Naive thymus-derived CD8-positive, alpha-beta T cell (primary cell): ENCODE measurements at regions not wholly inside any gene's neighbourhood (a gene's known extent, or its start where the extent isn't known, plus 50 kb on each side); places are given as distances from the start of the nearest gene placed in this dataset.
"Not testable (repeated sequence)": the region's sequence is repeated elsewhere in the genome, so short reads cannot be mapped to it uniquely, and the experiment has no call there.

Experiments used
- ATAC-seq, 2 donors: fragments of 150-1000 bp; cut with Tn5 transposase in 1 of 2; sonication (Bioruptor Pico), chemical (Tn5 transposase) in 1 of 2; 1 replicate in 1 of 2; 2 replicates in 1 of 2; pipeline ENCODE4 v1.10.0; 2021; ENCODE audit warnings: mild to moderate bottlenecking in 2 of 2, moderate library complexity in 2 of 2
- POLR2A ChIA-PET: fragments of 350-600 bp; sonication (Branson Sonifier 250); formaldehyde crosslinking; loops from one replicate; lab custom pipeline; 2021; ENCODE audit warnings: antibody characterized with exemption; lab: Charles Lee
- DNase-seq, 10 donors: peaks; one replicate each; pipeline versions ENCODE4 v3.0.0 to v3.0.0-alpha.2; 2020 to 2022
- H3K27ac Mint-ChIP-seq, 10 donors: one replicate each; pipeline ENCODE4 v1.8.0; 2020 to 2022; ENCODE audit warnings: mild to moderate bottlenecking in 10 of 10, mixed read lengths in 10 of 10, moderate library complexity in 4 of 10, inconsistent platforms in 1 of 10
- H3K27me3 Mint-ChIP-seq, 5 donors: one replicate each; pipeline ENCODE4 v1.8.0; 2021 to 2022; ENCODE audit warnings: mixed read lengths in 5 of 5
- H3K36me3 Mint-ChIP-seq, 3 donors: one replicate each; pipeline ENCODE4 v1.8.0; 2020 to 2022; ENCODE audit warnings: mixed read lengths in 3 of 3, mild to moderate bottlenecking in 2 of 3, inconsistent platforms in 1 of 3
- H3K4me1 Mint-ChIP-seq, 4 donors: one replicate each; pipeline ENCODE4 v1.8.0; 2021 to 2022; ENCODE audit warnings: mixed read lengths in 4 of 4
- H3K4me3 Mint-ChIP-seq, 10 donors: one replicate each; pipeline ENCODE4 v1.8.0; 2020 to 2022; ENCODE audit warnings: mild to moderate bottlenecking in 10 of 10, mixed read lengths in 10 of 10, moderate library complexity in 6 of 10, inconsistent platforms in 1 of 10
- H3K9me3 Mint-ChIP-seq, 9 donors: one replicate each; pipeline ENCODE4 v1.8.0; 2020 to 2022; ENCODE audit warnings: mixed read lengths in 9 of 9, mild to moderate bottlenecking in 3 of 9, inconsistent platforms in 1 of 9, moderate library complexity in 1 of 9

- POLR2A ChIA-PET = not testable (repeated sequence)
These were observed 110.1 kb downstream of the LAT start for GRCh38 chr16:29094729-29095624.

DNA sequence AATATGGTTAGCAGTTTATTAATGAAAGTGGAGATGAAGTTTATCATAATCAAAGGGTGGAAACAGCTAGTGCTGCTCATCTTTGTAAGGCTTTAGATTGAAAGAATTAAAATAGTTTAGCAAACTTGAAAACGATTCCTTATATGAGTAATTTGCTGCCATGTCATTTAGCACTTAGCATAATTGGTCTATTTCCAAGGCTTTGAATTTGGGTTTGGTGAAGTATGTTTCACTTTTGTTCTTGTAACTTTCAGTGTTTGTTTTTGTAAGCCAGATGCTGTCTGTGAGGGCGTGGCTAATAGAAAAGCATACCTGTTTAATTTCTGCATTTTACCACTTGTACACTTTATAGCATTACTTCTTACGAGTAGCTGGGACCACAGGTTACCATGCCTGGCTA is 109.5 kb downstream of the LAT start:
- DNase-seq = peak in 1 of 10 donors; percentile 17
- H3K4me1 Mint-ChIP-seq, ATAC-seq, H3K27me3 Mint-ChIP-seq, H3K4me3 Mint-ChIP-seq, H3K9me3 Mint-ChIP-seq, POLR2A ChIA-PET: not testable (repeated sequence)
- Mint-ChIP-seq H3K27ac (peak overlapping the region in 2 of 10 donors; percentile 49 to 56), H3K36me3 (peaks cover 0 to 19% (median 2%) of the 10 kb centered on the region in 3 donors)

More at GRCh38 chr16:29094729-29095624, 110.1 kb downstream of the LAT start:
- peak in 2 of 10 donors; percentile 14 to 31 for DNase-seq
- H3K4me1 Mint-ChIP-seq, H3K9me3 Mint-ChIP-seq, H3K4me3 Mint-ChIP-seq, H3K27me3 Mint-ChIP-seq: not testable (repeated sequence)
- Mint-ChIP-seq H3K27ac (peak overlapping the region in 2 of 10 donors; percentile 49 to 56), H3K36me3 (peaks cover 0 to 19% (median 2%) of the 10 kb centered on the region in 3 donors)
- ATAC-seq = peak; percentile 69 to 76

DNA sequence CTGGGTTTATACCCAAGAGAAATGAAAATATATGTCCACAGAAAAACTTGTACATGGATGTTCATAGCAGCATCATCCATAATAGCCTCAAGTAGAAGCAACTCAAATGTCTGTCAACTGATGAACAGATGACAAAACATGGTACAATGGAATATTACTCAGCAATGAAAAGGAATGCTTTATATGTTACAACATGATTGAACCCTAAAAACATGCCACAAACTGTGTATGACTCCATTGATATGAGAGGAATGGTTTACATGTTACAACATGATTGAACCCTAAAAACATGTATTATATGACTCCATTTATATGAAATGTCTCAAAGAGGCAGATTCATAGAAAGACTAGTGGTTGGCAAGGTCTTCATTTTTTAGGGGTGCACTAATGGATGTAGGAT is 104.8 kb downstream of the LAT start:
- H3K4me1 Mint-ChIP-seq, POLR2A ChIA-PET, H3K27ac Mint-ChIP-seq, ATAC-seq, H3K9me3 Mint-ChIP-seq, H3K4me3 Mint-ChIP-seq, H3K27me3 Mint-ChIP-seq, DNase-seq: not testable (repeated sequence)
- peaks cover 0 to 32% (median 0%) of the 10 kb centered on the region in 3 donors for H3K36me3 Mint-ChIP-seq

DNA sequence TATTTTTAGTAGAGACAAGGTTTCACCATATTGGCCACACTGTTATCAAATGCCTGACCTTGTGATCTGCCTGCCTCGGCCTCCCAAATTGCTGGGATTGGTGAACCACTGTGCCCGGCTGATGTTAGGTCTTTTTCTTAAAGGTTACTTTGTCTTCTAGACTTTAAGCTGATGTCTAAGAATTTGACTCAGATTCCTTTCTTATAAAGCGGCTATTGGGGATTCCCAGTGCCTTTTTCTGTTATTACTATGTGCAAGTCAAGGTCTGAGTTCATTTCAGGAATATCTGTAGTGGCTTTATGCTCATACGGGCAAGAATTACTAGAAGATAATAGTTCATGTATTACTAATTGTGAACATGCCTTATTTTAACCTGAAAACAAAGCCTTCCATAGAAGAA is 102.8 kb downstream of the LAT start:
- peaks cover 0 to 32% (median 0%) of the 10 kb centered on the region in 3 donors for H3K36me3 Mint-ChIP-seq
- H3K27me3 Mint-ChIP-seq, H3K4me3 Mint-ChIP-seq, H3K27ac Mint-ChIP-seq, ATAC-seq, POLR2A ChIA-PET, H3K9me3 Mint-ChIP-seq, H3K4me1 Mint-ChIP-seq, DNase-seq: not testable (repeated sequence)

DNA sequence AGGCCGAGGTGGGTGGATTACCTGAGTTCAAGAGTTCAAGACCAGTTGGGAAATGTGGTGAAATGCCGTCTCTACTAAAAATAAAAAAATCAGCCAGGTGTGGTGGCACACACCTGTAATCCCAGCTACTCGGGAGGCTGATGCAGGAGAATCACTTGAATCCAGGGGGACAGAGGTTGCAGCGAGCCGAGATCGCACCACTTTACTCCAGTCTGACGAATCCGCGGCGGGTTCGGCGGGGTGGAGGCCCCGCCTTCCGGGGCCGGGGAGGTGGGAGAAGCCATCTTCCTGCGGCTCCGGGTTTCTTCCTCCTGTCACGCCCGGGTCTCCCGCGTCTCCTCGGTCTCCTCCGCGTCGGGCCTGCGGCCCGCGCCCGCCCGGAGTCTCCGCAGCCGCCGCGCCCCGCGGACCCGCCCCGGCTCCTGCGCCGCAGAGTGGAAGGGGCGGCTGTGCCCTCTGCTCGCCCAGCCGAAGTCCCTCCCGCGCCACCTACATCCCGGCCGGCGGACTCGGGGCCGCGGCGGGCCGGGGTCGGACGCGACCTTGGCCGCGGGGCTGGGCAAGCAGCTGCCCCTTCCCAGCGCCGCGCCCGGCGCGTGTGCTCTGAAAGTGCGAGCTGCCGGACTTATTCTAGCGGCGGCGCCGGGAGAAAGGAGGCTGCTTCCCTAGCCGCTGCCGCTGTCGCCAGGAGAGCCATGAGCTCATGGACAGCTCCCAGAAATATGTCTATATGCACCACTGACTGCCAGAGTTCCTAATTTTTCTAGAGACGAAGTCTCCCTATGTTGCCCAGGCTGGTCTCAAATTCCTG is 97.2 kb downstream of the LAT start:
- Mint-ChIP-seq H3K4me3 (peak overlapping the region; percentile 69 to 90 (median 82)), H3K36me3 (peaks cover 0 to 16% (median 0%) of the 10 kb centered on the region in 3 donors), H3K27ac (peak overlapping the region in 9 of 10 donors; percentile 66 to 92 (median 84))
- not testable (repeated sequence) for H3K4me1 Mint-ChIP-seq, H3K27me3 Mint-ChIP-seq, H3K9me3 Mint-ChIP-seq
- DNase-seq (peak in 7 of 10 donors; percentile 20 to 43 (median 28)), ATAC-seq (peak; percentile 80 to 88)
- POLR2A ChIA-PET = interaction anchor here (0.6 to 0.9 kb wide), 2 partner anchors 94 to 108 kb away, joined by 3 read pairs; partner anchors contain the start of gene SPNS1

DNA sequence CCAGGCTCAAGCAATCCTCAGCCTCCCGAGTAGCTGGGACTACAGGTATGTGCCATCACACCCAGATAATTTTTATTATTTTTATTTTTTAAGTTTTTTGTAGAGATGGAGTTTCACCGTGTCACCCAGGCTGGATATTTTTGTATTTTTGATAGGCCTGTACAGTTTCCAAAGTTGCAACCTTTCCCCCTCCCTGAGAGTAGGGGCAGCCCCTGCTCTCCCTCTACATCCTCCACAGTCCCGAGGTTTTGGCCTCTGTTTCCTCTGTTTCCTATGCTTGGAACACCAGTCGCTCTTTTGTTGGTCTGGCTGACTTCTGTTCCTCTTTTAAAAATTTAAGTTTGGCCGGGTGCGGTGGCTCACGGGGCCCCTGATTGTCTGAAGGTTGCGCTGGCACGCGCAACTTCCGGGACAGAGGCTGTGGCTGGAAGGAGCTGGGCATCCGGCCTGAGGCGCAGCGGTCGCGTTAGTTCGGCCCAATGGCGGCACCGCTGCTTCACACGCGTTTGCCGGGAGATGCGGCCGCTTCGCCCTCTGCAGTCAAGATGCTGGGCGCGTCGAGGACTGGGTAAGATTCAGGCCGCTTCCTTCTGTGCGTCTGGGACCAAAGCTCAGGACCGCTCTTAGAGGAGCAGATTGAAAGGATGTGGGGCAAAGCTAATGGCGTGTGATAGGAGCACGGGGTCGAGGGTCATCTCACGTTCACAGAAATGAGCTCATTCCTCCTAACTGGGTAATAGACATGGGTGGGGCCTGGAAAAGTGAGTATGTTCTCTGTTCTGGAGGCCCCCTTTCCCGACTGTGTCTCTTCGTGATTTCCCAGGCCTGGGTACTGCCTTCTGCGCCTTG is 89.9 kb downstream of the LAT start:
- H3K27ac Mint-ChIP-seq = peak overlapping the region; percentile 96 to 99 (median 98)
- ATAC-seq = peak; percentile 84 to 92
- not testable (repeated sequence) for H3K9me3 Mint-ChIP-seq

GRCh38 chr16:29062235-29062634 is 77.4 kb downstream of the LAT start:
- H3K27ac Mint-ChIP-seq, DNase-seq, POLR2A ChIA-PET: not testable (repeated sequence)

More for the DNA sequence above, 89.9 kb downstream of the LAT start:
- Mint-ChIP-seq H3K4me1 (peaks cover 10 to 35% (median 25%) of the 10 kb centered on the region in 4 donors), H3K4me3 (peak overlapping the region; percentile 82 to 92 (median 88))
- POLR2A ChIA-PET = interaction anchor here (0.6 to 1.3 kb wide), 3 partner anchors 52 to 101 kb away, joined by 3 to 5 read pairs (median 3); no protein-coding TSS in a partner anchor
- H3K36me3 Mint-ChIP-seq, H3K27me3 Mint-ChIP-seq: not testable (repeated sequence)
- DNase-seq = peak in 7 of 10 donors; percentile 15 to 62 (median 27)

GRCh38 chr16:29061467-29061921 is 76.6 kb downstream of the LAT start:
- ATAC-seq, H3K4me1 Mint-ChIP-seq, DNase-seq, H3K36me3 Mint-ChIP-seq, POLR2A ChIA-PET, H3K27ac Mint-ChIP-seq, H3K9me3 Mint-ChIP-seq, H3K27me3 Mint-ChIP-seq, H3K4me3 Mint-ChIP-seq: not testable (repeated sequence)

More at GRCh38 chr16:29062235-29062634, 77.4 kb downstream of the LAT start:
- not testable (repeated sequence) for H3K9me3 Mint-ChIP-seq, ATAC-seq, H3K4me1 Mint-ChIP-seq, H3K36me3 Mint-ChIP-seq, H3K4me3 Mint-ChIP-seq, H3K27me3 Mint-ChIP-seq

- POLR2A ChIA-PET = not testable (repeated sequence)
These were observed 75.4 kb downstream of the LAT start for GRCh38 chr16:29060022-29060810.

GRCh38 chr16:29059575-29059974 is 74.7 kb downstream of the LAT start:
- POLR2A ChIA-PET, DNase-seq, H3K36me3 Mint-ChIP-seq, H3K27ac Mint-ChIP-seq, H3K4me1 Mint-ChIP-seq, H3K4me3 Mint-ChIP-seq, H3K27me3 Mint-ChIP-seq, ATAC-seq, H3K9me3 Mint-ChIP-seq: not testable (repeated sequence)

More at GRCh38 chr16:29060022-29060810, 75.4 kb downstream of the LAT start:
- not testable (repeated sequence) for H3K4me3 Mint-ChIP-seq, H3K4me1 Mint-ChIP-seq, DNase-seq, H3K27me3 Mint-ChIP-seq, H3K9me3 Mint-ChIP-seq, H3K27ac Mint-ChIP-seq, ATAC-seq, H3K36me3 Mint-ChIP-seq
